Retinal pigment epithelial cell (primary cell): ENCODE measurements at regions not wholly inside any gene's neighbourhood (a gene's known extent, or its start where the extent isn't known, plus 50 kb on each side); places are given as distances from the start of the nearest gene placed in this dataset.

Experiments
- DNase-seq: peaks from one replicate; pipeline ENCODE4 v3.0.0-alpha.2; 2010; ENCODE audit warnings: low read depth
- H3K4me3 ChIP-seq: 2 replicates; pipeline ENCODE4 v1.5.1; 2011; ENCODE audit warnings: mild to moderate bottlenecking, low read length, control low read depth, moderate library complexity
- CTCF ChIP-seq: conservative IDR thresholded peaks from 2 replicates; pipeline ENCODE4 v1.5.1; 2011; ENCODE audit warnings: low read depth, low read length, control low read depth, inconsistent platforms

DNA sequence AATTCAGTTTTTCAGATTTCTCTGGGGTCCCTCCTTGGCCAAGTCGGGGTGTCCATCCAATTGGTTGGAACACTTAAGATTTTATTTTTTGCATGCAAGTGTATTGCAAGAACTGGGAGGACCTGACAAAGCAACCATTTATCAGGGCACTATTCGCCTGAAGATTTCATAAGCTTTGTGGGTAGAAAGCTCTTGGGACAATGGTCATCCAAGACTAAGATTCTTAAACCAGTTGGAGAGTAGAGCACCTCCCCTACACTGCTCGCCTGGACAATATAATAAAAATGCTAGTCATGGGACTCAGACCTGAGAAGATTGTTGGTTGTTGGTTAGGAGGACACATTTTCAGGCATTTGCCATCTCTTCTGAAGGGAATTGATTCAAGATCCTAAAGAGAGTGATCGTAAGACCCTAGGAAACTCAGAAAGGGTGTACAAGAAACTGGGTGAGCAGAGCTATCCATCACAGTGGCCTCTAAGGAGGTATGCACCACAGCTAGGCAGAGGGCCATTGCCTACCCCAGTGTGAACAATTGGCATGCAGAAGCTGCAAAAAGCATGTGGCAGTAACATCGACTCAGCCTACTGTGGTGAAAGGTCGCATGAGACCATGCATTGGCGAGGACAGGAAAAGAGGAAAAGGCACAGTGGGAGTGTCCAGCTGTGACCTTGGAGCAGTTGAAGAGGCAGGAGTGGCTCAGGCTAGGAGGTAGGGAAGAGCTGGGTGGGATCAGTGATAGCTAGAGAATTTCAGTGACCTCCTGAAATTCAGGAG lies 1235.3 kb upstream of the AUTS2 start:
- no peak overlapping the region for H3K4me3 ChIP-seq
- DNase-seq: no peak
- no peak for TF ChIP-seq CTCF

DNA sequence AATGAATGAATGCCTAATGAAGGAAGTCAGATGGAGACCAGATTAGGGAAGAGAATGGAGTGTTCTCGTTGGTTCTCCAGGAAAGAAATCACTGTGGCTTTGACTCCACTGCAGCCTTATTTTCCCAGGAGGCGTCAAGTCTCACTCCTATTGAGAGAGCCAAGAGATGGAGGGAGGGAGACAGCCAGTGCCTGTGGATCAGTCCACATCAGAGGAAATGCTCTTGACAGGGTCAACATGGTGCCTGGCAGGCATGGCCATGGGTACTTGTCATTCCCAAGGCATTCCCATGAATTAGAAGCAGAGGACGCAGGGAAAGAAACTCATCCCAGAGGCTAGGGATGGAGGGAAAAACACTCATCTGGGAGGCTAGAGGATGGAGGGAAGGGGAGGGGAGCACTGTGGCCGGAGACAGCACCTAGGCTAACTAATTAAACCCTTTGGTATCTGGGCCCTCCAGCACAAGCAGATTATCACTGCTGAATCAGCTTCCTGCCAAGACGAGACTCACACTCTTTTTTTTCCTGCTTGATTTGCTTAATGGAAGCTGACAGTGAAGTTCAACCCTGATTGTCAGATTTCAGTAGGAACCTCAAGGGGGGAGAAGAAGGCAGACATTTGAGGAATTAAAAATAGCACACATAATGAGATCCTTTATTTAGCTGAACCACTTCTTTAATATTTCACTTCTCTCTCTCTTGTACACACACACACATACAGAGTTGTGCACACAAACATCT lies 1233.2 kb upstream of the AUTS2 start:
- H3K4me3 ChIP-seq: no peak overlapping the region
- DNase-seq: peak; percentile 78
- TF ChIP-seq CTCF: no peak

DNA sequence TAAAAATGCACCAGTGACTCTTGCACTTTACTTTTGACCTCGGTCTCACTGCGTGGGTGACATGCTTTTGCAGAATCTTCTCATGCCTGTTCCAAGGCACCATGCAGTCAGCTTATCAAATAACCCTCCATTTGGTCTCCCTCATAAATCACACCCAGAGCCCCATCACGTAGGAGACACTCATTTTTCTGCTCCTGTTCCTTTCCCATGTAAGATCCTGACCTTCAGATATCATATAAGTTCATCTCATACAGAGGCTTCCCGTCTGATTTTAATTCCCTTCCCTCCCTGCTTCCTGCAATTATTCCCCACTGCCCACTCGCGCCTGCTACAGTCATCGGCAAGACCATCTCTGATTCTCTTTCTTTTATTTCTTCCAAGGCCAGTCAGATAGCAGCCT lies 1226.3 kb upstream of the AUTS2 start:
- no peak for DNase-seq
- TF ChIP-seq CTCF: no peak
- H3K4me3 ChIP-seq: no peak overlapping the region

- H3K4me3 ChIP-seq: no peak overlapping the region
- no peak for DNase-seq
- TF ChIP-seq CTCF: no peak
Observed at GRCh38 chr7:68376131-68376661, 1222.1 kb upstream of the AUTS2 start.

DNA sequence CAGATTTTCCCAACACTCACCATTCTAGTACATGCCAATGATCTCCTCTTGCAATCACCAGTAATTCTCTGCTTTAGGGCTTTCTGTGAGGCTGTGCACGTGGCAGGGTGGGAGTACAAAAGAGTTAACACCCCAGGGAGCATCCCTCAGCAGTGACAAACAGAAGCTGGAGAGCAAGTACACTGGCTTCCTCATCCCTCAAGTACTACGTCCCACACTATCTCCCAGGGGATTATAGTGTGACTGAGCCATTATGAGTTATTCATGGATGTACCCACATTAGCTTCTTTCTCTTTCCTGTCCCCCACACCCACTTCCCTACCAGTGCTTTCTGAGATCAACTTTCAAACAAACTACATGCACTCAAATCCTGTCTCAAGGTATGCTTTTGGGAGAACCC lies 1216.5 kb upstream of the AUTS2 start:
- H3K4me3 ChIP-seq: no peak overlapping the region
- DNase-seq: no peak
- no peak for TF ChIP-seq CTCF

- TF ChIP-seq CTCF: no peak
- no peak overlapping the region for H3K4me3 ChIP-seq
- DNase-seq: no peak
Observed at GRCh38 chr7:68384581-68384980, 1213.7 kb upstream of the AUTS2 start.
